HCT116 (cell line): ENCODE measurements at regions not wholly inside any gene's neighbourhood (a gene's known extent, or its start where the extent isn't known, plus 50 kb on each side); places are given as distances from the start of the nearest gene placed in this dataset.

Experiments
- ATAC-seq: fragments of 200-7000 bp; cut with Tn5 transposase; 2 replicates; pipeline ENCODE4 v1.9.1; 2020; ENCODE audit warnings: mild to moderate bottlenecking, moderate library complexity
- BruUV-seq: library from RNA; stranded (reverse); fragments of 400-500 nt; replicated peaks from 2 replicates; lab custom pipeline; 2021; lab: Mats Ljungman, UMichigan
- CTCF ChIA-PET: fragments of 300-600 bp; sonication (Branson Sonifier 250); formaldehyde crosslinking; loops from one replicate; lab custom pipeline; 2021; ENCODE audit warnings: antibody characterized with exemption; lab: Charles Lee
- POLR2A ChIA-PET: fragments of 300-600, 350-600 bp; sonication (Branson Sonifier 250); formaldehyde crosslinking; loops from one replicate; lab custom pipeline; 2021; ENCODE audit warnings: antibody characterized with exemption; lab: Charles Lee
- RAD21 ChIA-PET, 2 experiments: fragments of 300-600 bp; sonication (Branson Sonifier 250); formaldehyde crosslinking; loops; one replicate each; lab custom pipeline; 2023; ENCODE audit warnings: low total read pairs in 2 of 2; ENCODE audit not compliant: uncharacterized antibody in 2 of 2, unreplicated experiment in 2 of 2, low non-redundant PET in 1 of 2; lab: Charles Lee
- DNase-seq: peaks from one replicate; pipeline ENCODE4 v3.0.0-alpha.2; 2010; ENCODE audit warnings: low read depth, low spot score
- H2AFZ ChIP-seq: fragments of 200-600 bp; shearing (Covaris generic), sonication (generic); 2 replicates; pipeline ENCODE4 v1.6.1; 2017; ENCODE audit warnings: low read depth, mixed run types, mixed read lengths, antibody characterized with exemption, low read length; ENCODE audit not compliant: poor library complexity, severe bottlenecking
- H3K27ac ChIP-seq: 2 replicates; pipeline ENCODE4 v1.5.1; 2012; ENCODE audit warnings: low read depth, low read length
- H3K27me3 ChIP-seq: fragments of 200-600 bp; sonication (generic); 2 replicates; pipeline ENCODE4 v1.6.1; 2016; ENCODE audit warnings: mixed run types, low read length, mixed read lengths; ENCODE audit not compliant: insufficient read depth
- H3K36me3 ChIP-seq, 2 experiments: fragments of 200-500 bp in 1 of 2; fragments of 200-600 bp in 1 of 2; sonication (Bioruptor generic) in 1 of 2; sonication (generic) in 1 of 2; 2 replicates each; pipeline versions ENCODE4 v1.5.1 to v1.6.1; 2014 to 2016; ENCODE audit warnings: low read length in 2 of 2, inconsistent platforms in 1 of 2, mixed read lengths in 1 of 2, mixed run types in 1 of 2; ENCODE audit not compliant: insufficient read depth in 2 of 2, control insufficient read depth in 1 of 2
- H3K4me1 ChIP-seq, 2 experiments: fragments of 200-600 bp in 1 of 2; sonication (generic) in 1 of 2; 2 replicates each; pipeline versions ENCODE4 v1.5.1 to v1.6.1; 2012 to 2017; ENCODE audit warnings: low read length in 2 of 2, inconsistent platforms in 1 of 2, mild to moderate bottlenecking in 1 of 2, mixed read lengths in 1 of 2, mixed run types in 1 of 2, moderate library complexity in 1 of 2; ENCODE audit not compliant: insufficient read depth in 2 of 2, control insufficient read depth in 1 of 2
- H3K4me2 ChIP-seq: fragments of 200-600 bp; sonication (generic); 2 replicates; pipeline ENCODE4 v1.6.1; 2017; ENCODE audit warnings: mixed run types, low read length, mixed read lengths
- H3K4me3 ChIP-seq, 2 experiments: fragments of 200-600 bp in 1 of 2; sonication (generic) in 1 of 2; replicated peaks in 1 of 2; 2 replicates each; pipeline ENCODE4 v1.5.1; 2011 to 2016; ENCODE audit warnings: low read length in 2 of 2, control low read depth in 1 of 2, low read depth in 1 of 2, mild to moderate bottlenecking in 1 of 2, mixed read lengths in 1 of 2, mixed run types in 1 of 2
- H3K79me2 ChIP-seq: fragments of 200-600 bp; sonication (generic); 2 replicates; pipeline ENCODE4 v1.6.1; 2017; ENCODE audit warnings: mild to moderate bottlenecking, mixed run types, low read length, moderate library complexity, mixed read lengths; ENCODE audit not compliant: insufficient read depth
- H3K9ac ChIP-seq: fragments of 200-600 bp; sonication (generic); 2 replicates; pipeline ENCODE4 v1.6.1; 2016; ENCODE audit warnings: low read length, mixed read lengths
- H3K9me2 ChIP-seq: fragments of 200-600 bp; sonication (generic), shearing (Covaris generic); 2 replicates; pipeline ENCODE4 v1.6.1; 2017; ENCODE audit warnings: mixed run types, mild to moderate bottlenecking, moderate library complexity; ENCODE audit not compliant: insufficient read depth
- H3K9me3 ChIP-seq, 2 experiments: fragments of 200-500 bp in 1 of 2; fragments of 200-600 bp in 1 of 2; sonication (Bioruptor generic) in 1 of 2; sonication (generic) in 1 of 2; 2 replicates each; pipeline ENCODE4 v1.6.1; 2014 to 2017; ENCODE audit warnings: low read length in 2 of 2, mixed read lengths in 2 of 2, inconsistent platforms in 1 of 2, low read depth in 1 of 2, mild to moderate bottlenecking in 1 of 2, mixed run types in 1 of 2, moderate library complexity in 1 of 2; ENCODE audit not compliant: control insufficient read depth in 1 of 2, insufficient read depth in 1 of 2
- H4K20me1 ChIP-seq: fragments of 200-600 bp; sonication (generic), shearing (Covaris generic); 2 replicates; pipeline ENCODE4 v1.6.1; 2017; ENCODE audit warnings: mixed run types, mild to moderate bottlenecking, moderate library complexity; ENCODE audit not compliant: insufficient read depth
- ATF3 ChIP-seq: IDR thresholded peaks from 2 replicates; pipeline ENCODE4 v1.6.1; 2012
- CBX3 ChIP-seq: IDR thresholded peaks from 2 replicates; pipeline ENCODE4 v1.6.1; 2012; ENCODE audit warnings: low read depth
- CEBPB ChIP-seq: IDR thresholded peaks from 2 replicates; pipeline ENCODE4 v1.6.1; 2012; ENCODE audit warnings: low read depth
- EGR1 ChIP-seq: IDR thresholded peaks from 2 replicates; pipeline ENCODE4 v1.6.1; 2012; ENCODE audit warnings: low read depth
- EZH2 ChIP-seq: fragments of 200-600 bp; sonication (generic); IDR thresholded peaks from 2 replicates; pipeline ENCODE4 v1.6.1; 2017; ENCODE audit warnings: antibody characterized with exemption, mixed run types
- EZH2phosphoT487 ChIP-seq: fragments of 200-600 bp; IDR thresholded peaks from 2 replicates; pipeline ENCODE4 v1.6.1; 2018; ENCODE audit warnings: antibody characterized with exemption, borderline replicate concordance
- JUND ChIP-seq: IDR thresholded peaks from 2 replicates; pipeline ENCODE4 v1.6.1; 2012
- POLR2A ChIP-seq: IDR thresholded peaks from 2 replicates; pipeline ENCODE4 v1.7.0; 2011; ENCODE audit warnings: borderline replicate concordance; ENCODE audit not compliant: insufficient read depth, insufficient read length; ENCODE audit errors: extremely low read depth
- POLR2AphosphoS5 ChIP-seq: IDR thresholded peaks from 2 replicates; pipeline ENCODE4 v1.6.1; 2011; ENCODE audit warnings: mild to moderate bottlenecking, low read depth, low read length, moderate library complexity
- RAD21 ChIP-seq: IDR thresholded peaks from 2 replicates; pipeline ENCODE4 v1.6.1; 2012; ENCODE audit warnings: low read depth, mild to moderate bottlenecking
- REST ChIP-seq: IDR thresholded peaks from 2 replicates; pipeline ENCODE4 v1.6.1; 2012; ENCODE audit warnings: low read depth
- SP1 ChIP-seq: IDR thresholded peaks from 2 replicates; pipeline ENCODE4 v1.6.1; 2012; ENCODE audit warnings: low read depth
- SRF ChIP-seq: IDR thresholded peaks from 2 replicates; pipeline ENCODE4 v1.6.1; 2012; ENCODE audit warnings: low read depth
- YY1 ChIP-seq: IDR thresholded peaks from 2 replicates; pipeline ENCODE4 v1.6.1; 2011; ENCODE audit warnings: low read length, low read depth, moderate library complexity, mild to moderate bottlenecking; ENCODE audit not compliant: insufficient replicate concordance; ENCODE audit errors: extremely low read depth
- ZNF274 ChIP-seq: fragments of 200-500 bp; sonication (Bioruptor generic); IDR thresholded peaks from 2 replicates; pipeline ENCODE4 v1.6.1; 2014; ENCODE audit warnings: mild to moderate bottlenecking, low read depth, low read length, inconsistent platforms
- intact Hi-C: fragments of 100-400 bp; cut with micrococcal nuclease; formaldehyde crosslinking; loops from 2 replicates; pipeline ENCODE4 v1.10.0; 2022
- TF ChIP-seq, protein P1 (sequence below): IDR thresholded peaks from 2 replicates; pipeline ENCODE4 v1.6.1; 2012

DNA sequence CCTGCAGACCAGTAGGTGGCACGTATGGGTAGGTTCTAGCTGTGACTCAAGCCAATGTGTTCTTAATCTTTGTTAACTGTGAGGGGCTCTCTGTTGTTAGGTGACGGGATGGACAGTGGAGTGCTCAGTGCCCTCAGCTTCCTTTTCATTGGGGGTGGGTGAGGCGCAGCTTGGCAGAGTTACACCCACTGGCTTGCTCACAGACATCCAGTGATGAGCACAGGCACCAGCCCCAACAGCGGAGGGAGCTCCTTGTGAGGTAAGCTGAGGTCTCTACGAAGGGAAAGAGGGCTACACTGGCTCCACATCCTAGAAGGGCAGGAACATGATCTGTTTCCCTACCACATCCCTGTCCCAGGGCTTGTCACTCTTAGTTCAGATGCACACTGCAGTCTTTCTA lies 871.3 kb downstream of the LRRIQ3 start:
- no peaks in the 10 kb centered on the region for H3K9me2 ChIP-seq
- ATAC-seq: no peak
- TF ChIP-seq ZNF274 (no peak), EZH2 (no peak), POLR2A (no peak), CEBPB (no peak), CBX3 (no peak), JUND (no peak), RAD21 (no peak), EZH2phosphoT487 (no peak)
- TF ChIP-seq, protein P1, sequence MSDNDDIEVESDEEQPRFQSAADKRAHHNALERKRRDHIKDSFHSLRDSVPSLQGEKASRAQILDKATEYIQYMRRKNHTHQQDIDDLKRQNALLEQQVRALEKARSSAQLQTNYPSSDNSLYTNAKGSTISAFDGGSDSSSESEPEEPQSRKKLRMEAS: no peak
- TF ChIP-seq, all 23 proteins: peak for 0
- Histone ChIP-seq H3K9ac (no peak overlapping the region), H4K20me1 (no peaks in the 10 kb centered on the region), H3K36me3 (no peaks in the 10 kb centered on the region), H3K4me3 (no peak overlapping the region), H3K27ac (no peak overlapping the region), H2AFZ (no peak overlapping the region), H3K27me3 (no peaks in the 10 kb centered on the region), H3K4me2 (no peak overlapping the region), H3K79me2 (no peaks in the 10 kb centered on the region), H3K4me1 (no peaks in the 10 kb centered on the region), H3K9me3 (peaks cover 10 to 17% of the 10 kb centered on the region in 2 experiments; a peak in 2 of 4 replicates)
- no peak for DNase-seq
- POLR2A ChIA-PET: no interaction called here
- intact Hi-C loops: no loop called here
- RAD21 ChIA-PET: no interaction called here
- BruUV-seq: no TSS peak
- CTCF ChIA-PET: interaction anchor here (0.7 kb wide), 1 partner anchor 43 kb away, joined by 3 read pairs; no protein-coding TSS in a partner anchor

GRCh38 chr1:73310797-73311381 lies 887.1 kb downstream of the LRRIQ3 start:
- Histone ChIP-seq H3K36me3 (no peaks in the 10 kb centered on the region), H3K9me2 (no peaks in the 10 kb centered on the region), H4K20me1 (no peaks in the 10 kb centered on the region), H2AFZ (no peak overlapping the region)
- POLR2A ChIA-PET: no interaction called here
- ATAC-seq: no peak
- TF ChIP-seq ATF3 (no peak), REST (no peak), YY1 (no peak), SRF (no peak), EGR1 (no peak), POLR2AphosphoS5 (no peak), SP1 (no peak)
- TF ChIP-seq, protein P1: no peak
- TF ChIP-seq, all 23 proteins: peak for 0
- no peaks in the 10 kb centered on the region for H3K27me3 ChIP-seq
- peaks cover 0 to 4% of the 10 kb centered on the region in 2 experiments; a peak in 3 of 4 replicates for H3K9me3 ChIP-seq
- H3K4me3 ChIP-seq: no peak overlapping the region
- RAD21 ChIA-PET: no interaction called here
- H3K9ac ChIP-seq: no peak overlapping the region
- BruUV-seq: no TSS peak
- intact Hi-C loops: no loop called here
- H3K4me2 ChIP-seq: no peak overlapping the region
- CTCF ChIA-PET: no interaction called here
- H3K79me2 ChIP-seq: no peaks in the 10 kb centered on the region
- no peaks in the 10 kb centered on the region for H3K4me1 ChIP-seq
- no peak for DNase-seq
- no peak overlapping the region for H3K27ac ChIP-seq
